H1 (cell line): ENCODE measurements at regions not wholly inside any gene's neighbourhood (a gene's known extent, or its start where the extent isn't known, plus 50 kb on each side); places are given as distances from the start of the nearest gene placed in this dataset.

ENCODE experiments used
- CTCF ChIA-PET: fragments of 300-600 bp; sonication (Branson Sonifier 250); formaldehyde crosslinking; loops from one replicate; lab custom pipeline; 2021; ENCODE audit not compliant: partially characterized antibody; lab: Charles Lee
- POLR2A ChIA-PET: fragments of 300-600 bp; sonication (Branson Sonifier 250); formaldehyde crosslinking; loops from one replicate; lab custom pipeline; 2021; ENCODE audit warnings: inconsistent platforms; ENCODE audit not compliant: partially characterized antibody; lab: Charles Lee
- DNase-seq, 2 experiments: peaks; one replicate each; pipeline versions ENCODE4 v3.0.0 to v3.0.0-alpha.2; 2010 to 2022; ENCODE audit warnings: low spot score in 2 of 2, low read depth in 1 of 2, mixed read lengths in 1 of 2
- FAIRE-seq: peaks from 2 replicates; lab custom pipeline; 2011; peaks lifted over from hg19 to GRCh38; lab: Jason Lieb, UNC
- H2AFZ ChIP-seq: 2 replicates; pipeline ENCODE4 v1.8.1; 2012; ENCODE audit warnings: low read length, inconsistent platforms
- H2AK5ac ChIP-seq: 2 replicates; pipeline ENCODE4 v1.6.1; 2013; ENCODE audit warnings: low read depth, low read length
- H2BK120ac ChIP-seq: replicated peaks from 2 replicates; pipeline ENCODE3; 2013; ENCODE audit warnings: low read depth, low read length, inconsistent platforms
- H2BK12ac ChIP-seq: 2 replicates; pipeline ENCODE4 v1.6.1; 2013; ENCODE audit warnings: low read depth, low read length
- H2BK15ac ChIP-seq: 2 replicates; pipeline ENCODE4 v1.6.1; 2013; ENCODE audit warnings: low read length
- H2BK20ac ChIP-seq: 2 replicates; pipeline ENCODE4 v1.6.1; 2013; ENCODE audit warnings: low read length
- H2BK5ac ChIP-seq: 2 replicates; pipeline ENCODE4 v1.6.1; 2013; ENCODE audit warnings: low read depth, low read length
- H3K14ac ChIP-seq: 2 replicates; pipeline ENCODE4 v1.6.1; 2013; ENCODE audit warnings: inconsistent platforms; ENCODE audit not compliant: insufficient read length
- H3K18ac ChIP-seq: 2 replicates; pipeline ENCODE4 v1.6.1; 2013; ENCODE audit warnings: low read length; ENCODE audit errors: extremely low read depth
- H3K23ac ChIP-seq: 2 replicates; pipeline ENCODE4 v1.6.1; 2013; ENCODE audit warnings: inconsistent platforms; ENCODE audit not compliant: insufficient read length
- H3K23me2 ChIP-seq: 2 replicates; pipeline ENCODE4 v1.6.1; 2013; ENCODE audit warnings: low read depth, low read length
- H3K27ac ChIP-seq: 2 replicates; pipeline ENCODE4 v1.6.1; 2011; ENCODE audit warnings: low read depth, low read length, inconsistent platforms
- H3K27me3 ChIP-seq, 4 experiments: replicated peaks in 1 of 4; 1 replicate in 1 of 4; 2 replicates in 3 of 4; pipeline versions ENCODE4 v1.6.1 to v1.8.1; 2011 to 2013; ENCODE audit warnings: low read length in 3 of 4, mild to moderate bottlenecking in 3 of 4, inconsistent platforms in 2 of 4, mixed read lengths in 2 of 4, moderate library complexity in 1 of 4; ENCODE audit not compliant: control insufficient read depth in 3 of 4, insufficient read depth in 3 of 4; ENCODE audit errors: extremely low read depth in 1 of 4
- H3K36me3 ChIP-seq, 4 experiments: 2 replicates each; pipeline versions ENCODE4 v1.6.1 to v1.8.1; 2011 to 2013; ENCODE audit warnings: mild to moderate bottlenecking in 4 of 4, low read length in 3 of 4, moderate library complexity in 2 of 4, control low read depth in 1 of 4, inconsistent platforms in 1 of 4; ENCODE audit not compliant: insufficient read depth in 4 of 4, control insufficient read depth in 2 of 4
- H3K4ac ChIP-seq: replicated peaks from 2 replicates; pipeline ENCODE3; 2013; ENCODE audit warnings: low read length, low read depth, mixed read lengths, inconsistent platforms; ENCODE audit not compliant: insufficient read length
- H3K4me1 ChIP-seq, 4 experiments: replicated peaks in 1 of 4; 1 replicate in 1 of 4; 2 replicates in 3 of 4; pipeline versions ENCODE4 v1.6.1 to v1.8.1; 2011 to 2013; ENCODE audit warnings: low read length in 3 of 4, inconsistent platforms in 2 of 4, mixed read lengths in 1 of 4; ENCODE audit not compliant: insufficient read depth in 4 of 4, control insufficient read depth in 3 of 4
- H3K4me2 ChIP-seq, 2 experiments: 2 replicates each; pipeline versions ENCODE4 v1.6.1 to v1.8.1; 2011 to 2013; ENCODE audit warnings: low read depth in 2 of 2, low read length in 2 of 2, control low read depth in 1 of 2, inconsistent platforms in 1 of 2, mild to moderate bottlenecking in 1 of 2; ENCODE audit not compliant: insufficient read depth in 1 of 2
- H3K4me3 ChIP-seq, 4 experiments: fragments of 200-600, 300-600 bp in 1 of 4; sonication (generic), shearing (Covaris generic), sonication (Bioruptor Twin) in 1 of 4; 2 replicates each; pipeline versions ENCODE4 v1.5.1 to v1.8.1; 2011 to 2016; ENCODE audit warnings: low read length in 4 of 4, low read depth in 3 of 4, control low read depth in 2 of 4, inconsistent platforms in 2 of 4, mild to moderate bottlenecking in 2 of 4, mixed read lengths in 1 of 4, moderate library complexity in 1 of 4; ENCODE audit not compliant: insufficient read depth in 2 of 4; ENCODE audit errors: extremely low read depth in 1 of 4
- H3K56ac ChIP-seq: replicated peaks from 2 replicates; pipeline ENCODE3; 2013; ENCODE audit warnings: low read depth, mild to moderate bottlenecking, mixed read lengths, low read length, inconsistent platforms; ENCODE audit not compliant: insufficient read length
- H3K79me1 ChIP-seq: 2 replicates; pipeline ENCODE4 v1.6.1; 2013; ENCODE audit warnings: low read depth, low read length, control low read depth
- H3K79me2 ChIP-seq, 2 experiments: 2 replicates each; pipeline versions ENCODE4 v1.6.1 to v1.8.1; 2012 to 2013; ENCODE audit warnings: low read length in 2 of 2, mild to moderate bottlenecking in 2 of 2, inconsistent platforms in 1 of 2; ENCODE audit not compliant: insufficient read depth in 2 of 2, control insufficient read depth in 1 of 2
- H3K9ac ChIP-seq, 4 experiments: replicated peaks in 1 of 4; 1 replicate in 1 of 4; 2 replicates in 3 of 4; pipeline versions ENCODE4 v1.6.1 to v1.8.1; 2011 to 2013; ENCODE audit warnings: low read depth in 3 of 4, low read length in 3 of 4, control low read depth in 2 of 4, mild to moderate bottlenecking in 2 of 4, moderate library complexity in 2 of 4, inconsistent platforms in 1 of 4; ENCODE audit errors: extremely low read depth in 1 of 4
- H3K9me3 ChIP-seq, 2 experiments: 2 replicates each; pipeline versions ENCODE4 v1.6.1 to v1.8.1; 2012 to 2013; ENCODE audit warnings: mild to moderate bottlenecking in 2 of 2, moderate library complexity in 2 of 2, control low read depth in 1 of 2, inconsistent platforms in 1 of 2, low read depth in 1 of 2, low read length in 1 of 2, mixed read lengths in 1 of 2; ENCODE audit not compliant: insufficient read depth in 2 of 2
- H4K20me1 ChIP-seq, 2 experiments: replicated peaks in 1 of 2; 2 replicates each; pipeline versions ENCODE3 to v1.8.1; 2011 to 2013; ENCODE audit warnings: inconsistent platforms in 2 of 2, low read length in 2 of 2, mild to moderate bottlenecking in 1 of 2; ENCODE audit not compliant: insufficient read depth in 2 of 2, control insufficient read depth in 1 of 2
- H4K5ac ChIP-seq: 2 replicates; pipeline ENCODE4 v1.6.1; 2013; ENCODE audit warnings: low read length, low read depth, mixed read lengths, inconsistent platforms; ENCODE audit not compliant: insufficient read length
- H4K8ac ChIP-seq: 2 replicates; pipeline ENCODE4 v1.8.0; 2013; ENCODE audit warnings: mild to moderate bottlenecking, moderate library complexity, low read length, inconsistent platforms; ENCODE audit not compliant: insufficient read depth; ENCODE audit errors: extremely low read depth
- H4K91ac ChIP-seq: replicated peaks from 2 replicates; pipeline ENCODE3; 2013; ENCODE audit warnings: low read length, mixed read lengths, inconsistent platforms; ENCODE audit not compliant: insufficient read length
- HDAC6 ChIP-seq: IDR thresholded peaks from one replicate; pipeline ENCODE4 v1.7.1; 2012; ENCODE audit warnings: low read depth, mild to moderate bottlenecking, inconsistent platforms, low read length, moderate library complexity
- JUND ChIP-seq: IDR thresholded peaks from 2 replicates; pipeline ENCODE4 v1.6.1; 2011; ENCODE audit warnings: mild to moderate bottlenecking, improper control_type of control experiment, low read length
- NRF1 ChIP-seq: IDR thresholded peaks from 2 replicates; pipeline ENCODE4 v1.6.1; 2011; ENCODE audit warnings: mild to moderate bottlenecking, low read depth, low read length, improper control_type of control experiment
- RFX5 ChIP-seq: IDR thresholded peaks from 2 replicates; pipeline ENCODE4 v1.6.1; 2011; ENCODE audit warnings: low read depth, low read length, improper control_type of control experiment, borderline replicate concordance
- RNF2 ChIP-seq: fragments of 200-900, 300-1000 bp; sonication (generic); IDR thresholded peaks from 2 replicates; pipeline ENCODE4 v1.7.1; 2016; ENCODE audit warnings: borderline replicate concordance, low read depth, mild to moderate bottlenecking, antibody characterized with exemption, low read length; ENCODE audit not compliant: poor library complexity, severe bottlenecking; ENCODE audit errors: missing control alignments
- SP2 ChIP-seq: IDR thresholded peaks from 2 replicates; pipeline ENCODE4 v1.6.1; 2012; ENCODE audit warnings: mild to moderate bottlenecking, low read length, inconsistent platforms
- TAF7 ChIP-seq: optimal IDR thresholded peaks from 2 replicates; pipeline ENCODE3; 2011; ENCODE audit warnings: low read depth, mild to moderate bottlenecking, inconsistent platforms, low read length, moderate library complexity, borderline replicate concordance
- TEAD4 ChIP-seq: IDR thresholded peaks from 2 replicates; pipeline ENCODE4 v1.6.1; 2012; ENCODE audit warnings: low read depth, low read length, inconsistent platforms, mixed read lengths
- WGBS, 2 experiments: shearing (Covaris generic) in 1 of 2; methylation state at CpG; one replicate each; pipeline versions ENCODE4 v1.1.6 to v1.1.7; 2013 to 2015; ENCODE audit warnings: low lambda C conversion rate in 2 of 2, mixed read lengths in 2 of 2, inconsistent platforms in 1 of 2, low coverage in 1 of 2, missing lambda C conversion rate in 1 of 2; ENCODE audit not compliant: insufficient replicate concordance in 2 of 2, insufficient coverage in 1 of 2, insufficient read length in 1 of 2; ENCODE audit errors: extremely low coverage in 1 of 2, missing lambda C conversion rate in 1 of 2; 5-methylcytosine and 5-hydroxymethylcytosine counted together
- TF ChIP-seq, protein P1 (sequence below): IDR thresholded peaks from 2 replicates; pipeline ENCODE4 v1.6.1; 2011; ENCODE audit warnings: low read length, improper control_type of control experiment

DNA sequence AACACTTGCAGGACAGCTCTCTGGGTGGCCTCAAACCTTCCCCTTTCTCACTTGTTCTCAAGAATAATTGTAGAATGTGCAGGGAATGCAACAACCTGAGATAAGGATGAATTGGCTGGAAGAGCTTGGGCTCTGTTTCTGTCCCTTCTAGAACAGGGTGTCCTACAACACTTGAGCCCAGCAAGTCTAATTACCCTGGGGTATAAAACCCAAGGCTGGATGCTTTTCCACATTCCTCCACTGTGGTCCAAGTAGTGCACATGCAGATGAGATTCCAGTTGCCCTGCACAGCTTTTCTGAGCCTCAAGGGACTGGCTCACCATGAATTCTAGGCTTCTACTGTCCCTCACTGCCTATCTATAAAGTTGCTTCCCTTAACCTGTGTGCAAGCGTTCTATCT, 140.8 kb upstream of the SPATS2L start:
- peaks cover 0 to 5% (median 0%) of the 10 kb centered on the region in 4 experiments; a peak in 1 of 8 replicates for H3K36me3 ChIP-seq
- peaks cover 0 to 10% (median 5%) of the 10 kb centered on the region in 4 experiments; a peak in 4 of 7 replicates for H3K4me1 ChIP-seq
- no peak overlapping the region for H3K56ac ChIP-seq
- 87% methylated on average over 1 of the region's 1 CpG; no CpG with 5 or more reads in 1 of the 2 experiments for WGBS, 2 experiments
- no peaks in the 10 kb centered on the region for H4K20me1 ChIP-seq
- H3K18ac ChIP-seq: no peak overlapping the region
- no peak overlapping the region for H3K4me3 ChIP-seq
- no peak overlapping the region for H2AFZ ChIP-seq
- H3K14ac ChIP-seq: no peak overlapping the region
- ChIA-PET POLR2A (no interaction called here), CTCF (interaction anchor here (1.1 kb wide), 1 partner anchor 10 kb away, joined by 5 read pairs; no protein-coding TSS in a partner anchor)
- H3K4ac ChIP-seq: no peak overlapping the region
- no peak overlapping the region for H3K23ac ChIP-seq
- no peak overlapping the region for H4K91ac ChIP-seq
- H3K4me2 ChIP-seq: no peak overlapping the region
- H3K79me1 ChIP-seq: no peaks in the 10 kb centered on the region
- H2BK15ac ChIP-seq: no peak overlapping the region
- no peak overlapping the region for H2BK120ac ChIP-seq
- H3K9me3 ChIP-seq: peaks cover 4 to 5% of the 10 kb centered on the region in 2 experiments; a peak in 1 of 4 replicates
- no peaks in the 10 kb centered on the region for H3K27me3 ChIP-seq
- TF ChIP-seq HDAC6: no peak
- TF ChIP-seq JUND: no peak
- TF ChIP-seq RNF2: no peak
- TF ChIP-seq TAF7: no peak
- TF ChIP-seq SP2: no peak
- TF ChIP-seq, protein P1, sequence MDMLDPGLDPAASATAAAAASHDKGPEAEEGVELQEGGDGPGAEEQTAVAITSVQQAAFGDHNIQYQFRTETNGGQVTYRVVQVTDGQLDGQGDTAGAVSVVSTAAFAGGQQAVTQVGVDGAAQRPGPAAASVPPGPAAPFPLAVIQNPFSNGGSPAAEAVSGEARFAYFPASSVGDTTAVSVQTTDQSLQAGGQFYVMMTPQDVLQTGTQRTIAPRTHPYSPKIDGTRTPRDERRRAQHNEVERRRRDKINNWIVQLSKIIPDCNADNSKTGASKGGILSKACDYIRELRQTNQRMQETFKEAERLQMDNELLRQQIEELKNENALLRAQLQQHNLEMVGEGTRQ: no peak
- no peak for TF ChIP-seq NRF1
- TF ChIP-seq RFX5: no peak
- TF ChIP-seq TEAD4: no peak
- H2AK5ac ChIP-seq: no peak overlapping the region
- H4K5ac ChIP-seq: no peak overlapping the region
- no peaks in the 10 kb centered on the region for H3K79me2 ChIP-seq
- DNase-seq (no peak), FAIRE-seq (no peak)
- H2BK5ac ChIP-seq: no peak overlapping the region
- no peak overlapping the region for H3K9ac ChIP-seq
- no peak overlapping the region for H2BK12ac ChIP-seq
- no peaks in the 10 kb centered on the region for H3K23me2 ChIP-seq
- H2BK20ac ChIP-seq: no peak overlapping the region
- H4K8ac ChIP-seq: no peak overlapping the region
- no peak overlapping the region for H3K27ac ChIP-seq
